ENCODE measurements at regions not wholly inside any gene's neighbourhood (a gene's known extent, or its start where the extent isn't known, plus 50 kb on each side); places are given as distances from the start of the nearest gene placed in this dataset.

DNA sequence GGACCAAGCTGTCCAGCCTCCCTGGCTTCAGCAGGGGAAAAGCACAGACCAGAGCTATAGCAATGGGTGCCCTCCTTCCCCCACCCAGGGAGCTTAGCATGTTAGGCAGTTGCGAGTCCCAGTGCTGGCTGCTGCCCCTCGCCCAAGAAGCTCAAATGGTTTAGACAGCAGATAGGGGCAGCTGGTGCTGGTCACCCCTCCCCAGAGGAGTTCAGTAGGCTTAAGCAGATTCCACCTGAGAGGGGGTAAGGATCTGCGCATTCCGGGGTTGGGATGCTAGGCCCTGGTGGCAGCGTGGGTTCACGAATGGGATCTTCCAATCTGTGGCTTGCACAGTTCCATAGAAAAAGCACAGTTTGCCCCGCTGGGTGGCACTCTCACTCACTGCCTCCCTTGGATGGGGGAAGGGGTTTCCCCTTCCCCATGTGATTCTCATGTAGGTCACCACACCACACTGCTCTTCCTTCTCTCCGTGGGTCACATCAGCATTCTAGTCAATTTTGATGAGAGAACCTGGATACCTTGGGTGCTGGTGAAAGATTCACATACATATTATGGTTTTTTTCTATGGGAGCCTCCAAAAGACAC is 665.6 kb downstream of the C12orf50 start:
- Histone ChIP-seq H3K4me2 (no peak overlapping the region), H3K27ac (no peak overlapping the region), H3K27me3 (ENCODE audit: insufficient read depth, low read depth) (no peaks in the 10 kb centered on the region), H3K36me3 (ENCODE audit: insufficient read depth) (no peaks in the 10 kb centered on the region), H4K20me1 (ENCODE audit: insufficient read depth) (no peaks in the 10 kb centered on the region), H3K4me1 (ENCODE audit: low read depth, poor library complexity, severe bottlenecking) (no peaks in the 10 kb centered on the region), H3K79me2 (ENCODE audit: insufficient read depth, low read depth) (no peaks in the 10 kb centered on the region), H3K4me3 (IDR thresholded peaks at IDR 0.05; ENCODE audit: insufficient read depth, low read depth, low read length) (no peak overlapping the region), H3K9ac (no peak overlapping the region), H2AFZ (ENCODE audit: low read depth) (no peak overlapping the region)
- TF ChIP-seq, protein P1, sequence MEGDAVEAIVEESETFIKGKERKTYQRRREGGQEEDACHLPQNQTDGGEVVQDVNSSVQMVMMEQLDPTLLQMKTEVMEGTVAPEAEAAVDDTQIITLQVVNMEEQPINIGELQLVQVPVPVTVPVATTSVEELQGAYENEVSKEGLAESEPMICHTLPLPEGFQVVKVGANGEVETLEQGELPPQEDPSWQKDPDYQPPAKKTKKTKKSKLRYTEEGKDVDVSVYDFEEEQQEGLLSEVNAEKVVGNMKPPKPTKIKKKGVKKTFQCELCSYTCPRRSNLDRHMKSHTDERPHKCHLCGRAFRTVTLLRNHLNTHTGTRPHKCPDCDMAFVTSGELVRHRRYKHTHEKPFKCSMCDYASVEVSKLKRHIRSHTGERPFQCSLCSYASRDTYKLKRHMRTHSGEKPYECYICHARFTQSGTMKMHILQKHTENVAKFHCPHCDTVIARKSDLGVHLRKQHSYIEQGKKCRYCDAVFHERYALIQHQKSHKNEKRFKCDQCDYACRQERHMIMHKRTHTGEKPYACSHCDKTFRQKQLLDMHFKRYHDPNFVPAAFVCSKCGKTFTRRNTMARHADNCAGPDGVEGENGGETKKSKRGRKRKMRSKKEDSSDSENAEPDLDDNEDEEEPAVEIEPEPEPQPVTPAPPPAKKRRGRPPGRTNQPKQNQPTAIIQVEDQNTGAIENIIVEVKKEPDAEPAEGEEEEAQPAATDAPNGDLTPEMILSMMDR (conservative IDR thresholded peaks at IDR 0.05; ENCODE audit: low read depth, low read length): no peak

DNA sequence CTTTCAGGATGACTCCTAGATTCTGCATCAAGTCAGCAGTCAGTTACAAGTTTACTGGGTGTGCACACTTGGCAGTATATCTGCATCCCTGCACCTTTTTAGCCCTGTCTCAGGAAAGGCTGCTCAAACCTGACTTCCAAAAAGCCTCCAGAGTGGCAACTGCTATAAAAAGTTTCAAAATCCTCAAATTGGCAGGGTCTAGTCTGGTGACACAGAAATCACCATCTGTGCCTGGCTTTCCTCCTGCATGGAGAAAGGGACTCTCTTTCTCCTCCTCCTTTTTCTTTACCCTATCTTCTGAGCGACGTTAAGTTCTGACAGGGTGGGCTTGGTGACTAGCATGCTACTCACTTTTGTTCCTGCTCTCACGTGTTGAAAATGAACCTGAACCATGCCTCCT is 679.5 kb downstream of the C12orf50 start:
- no peak overlapping the region for H3K9ac ChIP-seq
- no peaks in the 10 kb centered on the region for H3K27me3 ChIP-seq (ENCODE audit: insufficient read depth, low read depth)
- no peak overlapping the region for H2AFZ ChIP-seq (ENCODE audit: low read depth)
- no peak overlapping the region for H3K4me3 ChIP-seq (IDR thresholded peaks at IDR 0.05; ENCODE audit: insufficient read depth, low read depth, low read length)
- no peaks in the 10 kb centered on the region for H3K79me2 ChIP-seq (ENCODE audit: insufficient read depth, low read depth)
- H3K4me1 ChIP-seq (ENCODE audit: low read depth, poor library complexity, severe bottlenecking): no peaks in the 10 kb centered on the region
- no peak overlapping the region for H3K27ac ChIP-seq
- no peaks in the 10 kb centered on the region for H4K20me1 ChIP-seq (ENCODE audit: insufficient read depth)
- no peak overlapping the region for H3K4me2 ChIP-seq
- TF ChIP-seq, protein P1 (conservative IDR thresholded peaks at IDR 0.05; ENCODE audit: low read depth, low read length): no peak
- H3K36me3 ChIP-seq (ENCODE audit: insufficient read depth): no peaks in the 10 kb centered on the region

DNA sequence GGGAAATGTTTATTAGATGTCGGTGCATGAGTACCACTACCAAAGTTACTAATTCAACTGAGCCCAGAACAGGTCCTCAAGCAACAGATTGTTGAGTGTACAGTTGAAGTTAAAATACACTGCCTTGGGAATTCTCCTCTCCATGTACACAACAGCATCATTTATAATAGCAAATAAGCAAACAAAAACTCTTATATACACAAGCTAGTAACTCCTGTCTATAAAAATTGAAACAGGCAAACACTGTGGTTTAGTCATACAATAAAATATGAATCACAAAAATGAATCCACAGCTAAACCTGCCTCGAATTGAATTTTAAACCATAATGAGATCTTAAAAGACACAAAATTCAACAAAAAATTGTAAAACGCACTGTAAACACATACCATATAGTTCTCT is 681.1 kb downstream of the C12orf50 start:
- TF ChIP-seq, protein P1 (conservative IDR thresholded peaks at IDR 0.05; ENCODE audit: low read depth, low read length): no peak
- Histone ChIP-seq H3K4me3 (IDR thresholded peaks at IDR 0.05; ENCODE audit: insufficient read depth, low read depth, low read length) (no peak overlapping the region), H3K4me2 (no peak overlapping the region)

DNA sequence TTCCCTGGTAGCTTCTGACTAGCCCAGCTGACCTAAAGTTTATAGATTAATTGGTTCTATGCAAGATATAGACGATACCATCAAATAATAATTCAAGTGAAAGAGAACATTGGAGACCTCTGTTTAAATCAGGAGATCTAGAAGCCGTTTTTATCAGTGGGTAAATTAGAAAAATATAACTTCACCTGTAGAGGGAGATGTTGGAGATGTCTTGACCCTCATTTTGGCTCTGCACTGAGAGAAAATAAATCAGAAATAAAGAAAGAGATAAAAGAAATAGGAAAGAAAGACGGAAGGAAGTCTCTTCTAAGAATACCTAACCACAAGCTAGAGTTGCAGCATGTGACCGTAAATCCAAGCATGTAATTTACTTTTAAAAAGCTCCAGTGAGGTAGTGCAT is 684.5 kb downstream of the C12orf50 start:
- Histone ChIP-seq H3K4me2 (no peak overlapping the region), H3K36me3 (ENCODE audit: insufficient read depth) (no peaks in the 10 kb centered on the region), H3K4me1 (ENCODE audit: low read depth, poor library complexity, severe bottlenecking) (no peaks in the 10 kb centered on the region), H2AFZ (ENCODE audit: low read depth) (no peak overlapping the region), H4K20me1 (ENCODE audit: insufficient read depth) (no peaks in the 10 kb centered on the region), H3K27ac (no peak overlapping the region), H3K9ac (no peak overlapping the region), H3K79me2 (ENCODE audit: insufficient read depth, low read depth) (no peaks in the 10 kb centered on the region), H3K27me3 (ENCODE audit: insufficient read depth, low read depth) (no peaks in the 10 kb centered on the region), H3K4me3 (IDR thresholded peaks at IDR 0.05; ENCODE audit: insufficient read depth, low read depth, low read length) (no peak overlapping the region)
- TF ChIP-seq, protein P1 (conservative IDR thresholded peaks at IDR 0.05; ENCODE audit: low read depth, low read length): no peak

More for the DNA sequence above, 681.1 kb downstream of the C12orf50 start:
- Histone ChIP-seq H3K36me3 (ENCODE audit: insufficient read depth) (no peaks in the 10 kb centered on the region), H3K4me1 (ENCODE audit: low read depth, poor library complexity, severe bottlenecking) (no peaks in the 10 kb centered on the region), H3K79me2 (ENCODE audit: insufficient read depth, low read depth) (no peaks in the 10 kb centered on the region), H3K9ac (no peak overlapping the region), H3K27ac (no peak overlapping the region), H4K20me1 (ENCODE audit: insufficient read depth) (no peaks in the 10 kb centered on the region), H2AFZ (ENCODE audit: low read depth) (no peak overlapping the region), H3K27me3 (ENCODE audit: insufficient read depth, low read depth) (no peaks in the 10 kb centered on the region)

All from KMS-11 (cell line).